Spleen (tissue), 11 donors: ENCODE measurements at regions not wholly inside any gene's neighbourhood (a gene's known extent, or its start where the extent isn't known, plus 50 kb on each side); places are given as distances from the start of the nearest gene placed in this dataset.

Source experiments
- DNase-seq: peaks from one replicate; pipeline ENCODE4 v3.0.0-alpha.2; 2020
- H3K27ac ChIP-seq, 8 donors: fragments of 200-600 bp; sonication (generic) in 7 of 8; 1 replicate in 4 of 8; 2 replicates in 4 of 8; pipeline versions ENCODE4 v1.5.0 to v1.8.0; 2016 to 2021; ENCODE audit warnings: inconsistent platforms in 4 of 8, mild to moderate bottlenecking in 4 of 8, moderate library complexity in 1 of 8
- H3K27me3 ChIP-seq, 7 donors: fragments of 200-600 bp; sonication (generic) in 6 of 7; replicated peaks in 1 of 7; 1 replicate in 4 of 7; 2 replicates in 3 of 7; pipeline versions ENCODE4 v1.5.0 to v1.8.0; 2016 to 2021; ENCODE audit warnings: inconsistent platforms in 3 of 7, mild to moderate bottlenecking in 1 of 7
- H3K36me3 ChIP-seq, 6 donors: fragments of 200-600 bp; sonication (generic) in 5 of 6; 1 replicate in 4 of 6; 2 replicates in 2 of 6; pipeline versions ENCODE4 v1.5.0 to v1.8.0; 2016 to 2021; ENCODE audit warnings: inconsistent platforms in 2 of 6
- H3K4me1 ChIP-seq, 6 donors: fragments of 200-600 bp; sonication (generic) in 5 of 6; 1 replicate in 3 of 6; 2 replicates in 3 of 6; pipeline versions ENCODE4 v1.5.0 to v1.8.0; 2016 to 2021; ENCODE audit warnings: inconsistent platforms in 3 of 6
- H3K4me3 ChIP-seq, 8 donors: fragments of 200-600 bp; sonication (generic) in 7 of 8; 1 replicate in 4 of 8; 2 replicates in 4 of 8; pipeline versions ENCODE4 v1.5.0 to v1.8.0; 2016 to 2021; ENCODE audit warnings: inconsistent platforms in 4 of 8, mild to moderate bottlenecking in 4 of 8, moderate library complexity in 2 of 8
- H3K9me3 ChIP-seq, 8 donors: fragments of 200-600 bp; sonication (generic) in 7 of 8; 1 replicate in 4 of 8; 2 replicates in 4 of 8; pipeline versions ENCODE4 v1.5.0 to v1.8.0; 2016 to 2021; ENCODE audit warnings: inconsistent platforms in 4 of 8
- POLR2A ChIP-seq, 3 donors: fragments of 450-650 bp; IDR thresholded peaks; one replicate each; pipeline ENCODE4 v1.5.1; 2017; ENCODE audit warnings: antibody characterized with exemption in 3 of 3, mild to moderate bottlenecking in 1 of 3
- POLR2AphosphoS5 ChIP-seq, 3 donors: sonication (generic); formaldehyde crosslinking; IDR thresholded peaks; one replicate each; pipeline ENCODE4 v1.5.1; 2017; ENCODE audit warnings: antibody characterized with exemption in 3 of 3
- WGBS, 5 donors: extraction: QIAGEN DNeasy Blood & Tissue Kit in 3 of 5; methylation state at CpG; one replicate each; pipeline versions ENCODE4 v1.1.5 to v1.1.7; 2013 to 2018; 5-methylcytosine and 5-hydroxymethylcytosine counted together
- intact Hi-C: fragments of 100-400 bp; cut with DNase I; formaldehyde crosslinking; loops from one replicate; pipeline ENCODE4 v1.15.0; 2023; ENCODE audit warnings: low total_unique reads
- TF ChIP-seq, protein P1 (sequence below), 11 experiments: fragments of 200-600 bp in 7 of 11; fragments of 450-650 bp in 4 of 11; sonication (generic) in 4 of 11; IDR thresholded peaks in 8 of 11; conservative IDR thresholded peaks in 3 of 11; 1 replicate in 7 of 11; 2 replicates in 4 of 11; pipeline versions ENCODE4 v1.4.0 to v1.8.0; 2016 to 2021; ENCODE audit warnings: antibody characterized with exemption in 11 of 11, inconsistent platforms in 4 of 11, mild to moderate bottlenecking in 1 of 11
- donor health status: healthy with polysubstance abuse.
- donor health status: DM: no; HTN: no; CAD: no; lungs with moderate emphysema.
- donor health status: DM: no; HTN: no; CAD: no.
- donor health status: Bipolar disorder and iron deficiency.
- donor health status: healthy.
- donor health status: DM: no; HTN: no; CAD: no.
- donor health status: DM: yes; HTN: yes; CAD: no.

GRCh38 chr12:46499901-46500300 lies 127.3 kb upstream of the SLC38A2 start:
- peak overlapping the region in 1 of 8 donors; percentile 25 for H3K27ac ChIP-seq
- TF ChIP-seq POLR2A (IDR thresholded peaks at IDR 0.05): no peak
- TF ChIP-seq, protein P1, sequence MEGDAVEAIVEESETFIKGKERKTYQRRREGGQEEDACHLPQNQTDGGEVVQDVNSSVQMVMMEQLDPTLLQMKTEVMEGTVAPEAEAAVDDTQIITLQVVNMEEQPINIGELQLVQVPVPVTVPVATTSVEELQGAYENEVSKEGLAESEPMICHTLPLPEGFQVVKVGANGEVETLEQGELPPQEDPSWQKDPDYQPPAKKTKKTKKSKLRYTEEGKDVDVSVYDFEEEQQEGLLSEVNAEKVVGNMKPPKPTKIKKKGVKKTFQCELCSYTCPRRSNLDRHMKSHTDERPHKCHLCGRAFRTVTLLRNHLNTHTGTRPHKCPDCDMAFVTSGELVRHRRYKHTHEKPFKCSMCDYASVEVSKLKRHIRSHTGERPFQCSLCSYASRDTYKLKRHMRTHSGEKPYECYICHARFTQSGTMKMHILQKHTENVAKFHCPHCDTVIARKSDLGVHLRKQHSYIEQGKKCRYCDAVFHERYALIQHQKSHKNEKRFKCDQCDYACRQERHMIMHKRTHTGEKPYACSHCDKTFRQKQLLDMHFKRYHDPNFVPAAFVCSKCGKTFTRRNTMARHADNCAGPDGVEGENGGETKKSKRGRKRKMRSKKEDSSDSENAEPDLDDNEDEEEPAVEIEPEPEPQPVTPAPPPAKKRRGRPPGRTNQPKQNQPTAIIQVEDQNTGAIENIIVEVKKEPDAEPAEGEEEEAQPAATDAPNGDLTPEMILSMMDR (IDR thresholded peaks at IDR 0.05 in 8 of 11, conservative IDR thresholded peaks at IDR 0.05 in 3 of 11): no peak
- TF ChIP-seq POLR2AphosphoS5 (IDR thresholded peaks at IDR 0.05): no peak
- no peak for DNase-seq
- H3K27me3 ChIP-seq: no peaks in the 10 kb centered on the region
- peaks cover 0 to 43% (median 34%) of the 10 kb centered on the region in 8 donors for H3K9me3 ChIP-seq
- intact Hi-C loops: no loop called here
- H3K4me1 ChIP-seq: no peaks in the 10 kb centered on the region
- H3K36me3 ChIP-seq: no peaks in the 10 kb centered on the region
- no peak overlapping the region for H3K4me3 ChIP-seq
- 76 to 88% (median 79%) methylated on average over 2 of the region's 2 CpGs for WGBS, 5 donors

GRCh38 chr12:46499226-46499625 lies 126.7 kb upstream of the SLC38A2 start:
- intact Hi-C loops: no loop called here

DNA sequence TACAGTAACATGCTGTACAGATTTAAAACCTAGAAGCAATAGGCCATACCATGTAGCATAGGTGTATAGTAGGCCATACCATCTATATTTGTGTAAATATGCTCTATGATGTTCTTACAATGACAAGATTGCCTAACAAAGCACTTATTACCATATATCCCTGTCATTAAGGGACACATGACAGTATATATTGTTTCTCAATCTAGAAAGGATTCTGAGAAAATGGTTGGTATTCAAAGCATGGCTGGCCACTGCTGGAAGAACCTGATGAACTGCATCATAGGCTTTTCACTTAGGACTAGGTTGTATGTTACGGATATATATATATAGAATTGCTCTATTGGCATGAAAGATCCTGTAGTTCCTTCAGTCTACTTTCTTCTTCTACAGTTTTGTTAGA lies 125.2 kb upstream of the SLC38A2 start:
- Histone ChIP-seq H3K4me1 (no peaks in the 10 kb centered on the region), H3K36me3 (no peaks in the 10 kb centered on the region), H3K4me3 (no peak overlapping the region), H3K9me3 (peaks cover 0 to 24% (median 21%) of the 10 kb centered on the region in 8 donors), H3K27ac (no peak overlapping the region), H3K27me3 (no peaks in the 10 kb centered on the region)
- TF ChIP-seq POLR2AphosphoS5 (IDR thresholded peaks at IDR 0.05) (no peak), POLR2A (IDR thresholded peaks at IDR 0.05) (no peak)
- TF ChIP-seq, protein P1 (IDR thresholded peaks at IDR 0.05 in 8 of 11, conservative IDR thresholded peaks at IDR 0.05 in 3 of 11): no peak
- intact Hi-C loops: no loop called here
- 96 to 100% (median 98%) methylated on average over 1 of the region's 1 CpG for WGBS, 5 donors
- no peak for DNase-seq

More at GRCh38 chr12:46499226-46499625, 126.7 kb upstream of the SLC38A2 start:
- peaks cover 0 to 36% (median 30%) of the 10 kb centered on the region in 8 donors for H3K9me3 ChIP-seq
- no peaks in the 10 kb centered on the region for H3K27me3 ChIP-seq
- no peak overlapping the region for H3K4me3 ChIP-seq
- TF ChIP-seq POLR2AphosphoS5 (IDR thresholded peaks at IDR 0.05): no peak
- no peak for TF ChIP-seq POLR2A (IDR thresholded peaks at IDR 0.05)
- TF ChIP-seq, protein P1 (IDR thresholded peaks at IDR 0.05 in 8 of 11, conservative IDR thresholded peaks at IDR 0.05 in 3 of 11): no peak
- H3K27ac ChIP-seq: no peak overlapping the region
- WGBS, 5 donors: 92 to 100% (median 98%) methylated on average over 1 of the region's 1 CpG
- H3K4me1 ChIP-seq: no peaks in the 10 kb centered on the region
- no peaks in the 10 kb centered on the region for H3K36me3 ChIP-seq
- no peak for DNase-seq

DNA sequence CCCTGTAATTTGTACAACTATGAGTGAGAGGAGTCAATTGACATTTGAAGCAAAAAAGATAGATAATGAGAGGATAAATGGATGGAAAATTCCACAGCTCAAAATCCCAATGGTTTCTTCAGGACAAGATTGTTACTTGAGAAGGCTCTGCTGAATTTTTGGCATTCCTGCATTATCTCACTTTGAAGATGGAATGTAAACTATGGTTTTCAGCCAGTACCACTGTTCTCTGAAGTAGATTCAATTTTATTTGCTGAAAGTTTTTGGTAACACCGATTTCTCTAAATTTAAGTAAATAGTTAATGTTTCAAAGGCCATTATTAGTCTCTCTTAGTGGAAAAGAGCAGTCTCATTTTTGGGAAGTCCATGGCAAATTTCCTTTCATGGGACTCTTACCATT lies 121.9 kb upstream of the SLC38A2 start:
- Histone ChIP-seq H3K27ac (peak overlapping the region in 5 of 8 donors; percentile 3 to 40 (median 28)), H3K9me3 (no peaks in the 10 kb centered on the region), H3K36me3 (no peaks in the 10 kb centered on the region), H3K4me3 (no peak overlapping the region), H3K4me1 (peaks cover 0 to 13% (median 0%) of the 10 kb centered on the region in 6 donors), H3K27me3 (no peaks in the 10 kb centered on the region)
- TF ChIP-seq, protein P1 (IDR thresholded peaks at IDR 0.05 in 8 of 11, conservative IDR thresholded peaks at IDR 0.05 in 3 of 11): no peak
- TF ChIP-seq POLR2A (IDR thresholded peaks at IDR 0.05) (no peak), POLR2AphosphoS5 (IDR thresholded peaks at IDR 0.05) (no peak)
- 50 to 66% (median 58%) methylated on average over 1 of the region's 1 CpG for WGBS, 5 donors
- intact Hi-C loops: no loop called here
- no peak for DNase-seq
